ENCODE measurements at regions not wholly inside any gene's neighbourhood (a gene's known extent, or its start where the extent isn't known, plus 50 kb on each side); places are given as distances from the start of the nearest gene placed in this dataset.

DNA sequence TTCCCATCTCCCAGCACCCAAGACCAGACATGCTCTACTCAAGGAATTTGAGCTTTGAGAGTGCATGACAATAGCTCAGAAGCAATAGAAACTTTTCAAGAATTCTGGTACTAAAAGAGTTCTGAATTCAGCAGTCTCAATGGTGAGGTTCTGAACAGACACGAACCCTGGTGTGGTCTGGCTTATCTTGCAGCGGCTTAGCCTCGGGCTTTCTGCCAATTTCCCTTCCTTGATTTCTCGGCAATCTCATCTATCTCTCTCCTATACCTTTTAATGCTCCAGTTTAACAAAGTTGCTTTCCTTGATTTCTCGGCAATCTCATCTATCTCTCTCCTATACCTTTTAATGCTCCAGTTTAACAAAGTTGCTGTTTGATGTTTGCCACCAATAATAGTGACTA is 174.6 kb downstream of the SPRY2 start:
- no peak for ATAC-seq
- Mint-ChIP-seq H3K4me1 (peaks cover 5% of the 10 kb centered on the region), H3K27me3 (ENCODE audit: insufficient read depth, low read depth, poor library complexity) (no peaks in the 10 kb centered on the region), H3K9me3 (no peaks in the 10 kb centered on the region), H3K4me3 (no peak overlapping the region), H3K27ac (no peak overlapping the region), H3K36me3 (ENCODE audit: low read depth) (no peaks in the 10 kb centered on the region)
- Histone ChIP-seq H3K27ac (ENCODE audit: low read depth) (no peak overlapping the region), H3K27me3 (ENCODE audit: insufficient read depth) (no peaks in the 10 kb centered on the region), H3K4me1 (ENCODE audit: insufficient read depth) (no peaks in the 10 kb centered on the region), H3K9me2 (ENCODE audit: insufficient read depth) (peaks cover 12% of the 10 kb centered on the region), H3K36me3 (ENCODE audit: insufficient read depth) (no peaks in the 10 kb centered on the region), H3K4me2 (no peak overlapping the region), H4K20me1 (replicated peaks; ENCODE audit: insufficient read depth) (no peaks in the 10 kb centered on the region), H2AFZ (no peak overlapping the region), H3K4me3 (no peak overlapping the region), H3F3A (replicated peaks; ENCODE audit: low read depth) (no peaks in the 10 kb centered on the region), H3K79me2 (replicated peaks; ENCODE audit: insufficient read depth) (no peaks in the 10 kb centered on the region)
- TF ChIP-seq NANOG (IDR thresholded peaks at IDR 0.05; ENCODE audit: borderline replicate concordance): no peak
- TF ChIP-seq JUNB (IDR thresholded peaks at IDR 0.05; ENCODE audit: unreplicated experiment): no peak
- no peak for TF ChIP-seq ZNF331 (CRISPR knock-in tag; IDR thresholded peaks at IDR 0.05; ENCODE audit: low read depth)
- TF ChIP-seq, protein P1, sequence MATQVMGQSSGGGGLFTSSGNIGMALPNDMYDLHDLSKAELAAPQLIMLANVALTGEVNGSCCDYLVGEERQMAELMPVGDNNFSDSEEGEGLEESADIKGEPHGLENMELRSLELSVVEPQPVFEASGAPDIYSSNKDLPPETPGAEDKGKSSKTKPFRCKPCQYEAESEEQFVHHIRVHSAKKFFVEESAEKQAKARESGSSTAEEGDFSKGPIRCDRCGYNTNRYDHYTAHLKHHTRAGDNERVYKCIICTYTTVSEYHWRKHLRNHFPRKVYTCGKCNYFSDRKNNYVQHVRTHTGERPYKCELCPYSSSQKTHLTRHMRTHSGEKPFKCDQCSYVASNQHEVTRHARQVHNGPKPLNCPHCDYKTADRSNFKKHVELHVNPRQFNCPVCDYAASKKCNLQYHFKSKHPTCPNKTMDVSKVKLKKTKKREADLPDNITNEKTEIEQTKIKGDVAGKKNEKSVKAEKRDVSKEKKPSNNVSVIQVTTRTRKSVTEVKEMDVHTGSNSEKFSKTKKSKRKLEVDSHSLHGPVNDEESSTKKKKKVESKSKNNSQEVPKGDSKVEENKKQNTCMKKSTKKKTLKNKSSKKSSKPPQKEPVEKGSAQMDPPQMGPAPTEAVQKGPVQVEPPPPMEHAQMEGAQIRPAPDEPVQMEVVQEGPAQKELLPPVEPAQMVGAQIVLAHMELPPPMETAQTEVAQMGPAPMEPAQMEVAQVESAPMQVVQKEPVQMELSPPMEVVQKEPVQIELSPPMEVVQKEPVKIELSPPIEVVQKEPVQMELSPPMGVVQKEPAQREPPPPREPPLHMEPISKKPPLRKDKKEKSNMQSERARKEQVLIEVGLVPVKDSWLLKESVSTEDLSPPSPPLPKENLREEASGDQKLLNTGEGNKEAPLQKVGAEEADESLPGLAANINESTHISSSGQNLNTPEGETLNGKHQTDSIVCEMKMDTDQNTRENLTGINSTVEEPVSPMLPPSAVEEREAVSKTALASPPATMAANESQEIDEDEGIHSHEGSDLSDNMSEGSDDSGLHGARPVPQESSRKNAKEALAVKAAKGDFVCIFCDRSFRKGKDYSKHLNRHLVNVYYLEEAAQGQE (IDR thresholded peaks at IDR 0.05; ENCODE audit: unreplicated experiment): no peak
- TF ChIP-seq ZNF114 (CRISPR knock-in tag; IDR thresholded peaks at IDR 0.05): no peak
- no peak for DNase-seq (ENCODE audit: low spot score)

- no peak for ATAC-seq
- Mint-ChIP-seq H3K4me1 (peaks cover 5% of the 10 kb centered on the region), H3K36me3 (ENCODE audit: low read depth) (no peaks in the 10 kb centered on the region), H3K4me3 (no peak overlapping the region), H3K27ac (no peak overlapping the region), H3K9me3 (no peaks in the 10 kb centered on the region), H3K27me3 (ENCODE audit: insufficient read depth, low read depth, poor library complexity) (no peaks in the 10 kb centered on the region)
- Histone ChIP-seq H3K27ac (ENCODE audit: low read depth) (no peak overlapping the region), H3K36me3 (ENCODE audit: insufficient read depth) (no peaks in the 10 kb centered on the region), H3K9me2 (ENCODE audit: insufficient read depth) (peaks cover 12% of the 10 kb centered on the region), H2AFZ (no peak overlapping the region; the same call in 1 of the 2 replicates), H3K4me2 (no peak overlapping the region), H3K79me2 (replicated peaks; ENCODE audit: insufficient read depth) (no peaks in the 10 kb centered on the region), H3K4me3 (no peak overlapping the region), H3F3A (replicated peaks; ENCODE audit: low read depth) (no peaks in the 10 kb centered on the region), H3K27me3 (ENCODE audit: insufficient read depth) (no peaks in the 10 kb centered on the region), H3K4me1 (ENCODE audit: insufficient read depth) (no peaks in the 10 kb centered on the region), H4K20me1 (replicated peaks; ENCODE audit: insufficient read depth) (no peaks in the 10 kb centered on the region)
- no peak for DNase-seq (ENCODE audit: low spot score)
- TF ChIP-seq, protein P2, sequence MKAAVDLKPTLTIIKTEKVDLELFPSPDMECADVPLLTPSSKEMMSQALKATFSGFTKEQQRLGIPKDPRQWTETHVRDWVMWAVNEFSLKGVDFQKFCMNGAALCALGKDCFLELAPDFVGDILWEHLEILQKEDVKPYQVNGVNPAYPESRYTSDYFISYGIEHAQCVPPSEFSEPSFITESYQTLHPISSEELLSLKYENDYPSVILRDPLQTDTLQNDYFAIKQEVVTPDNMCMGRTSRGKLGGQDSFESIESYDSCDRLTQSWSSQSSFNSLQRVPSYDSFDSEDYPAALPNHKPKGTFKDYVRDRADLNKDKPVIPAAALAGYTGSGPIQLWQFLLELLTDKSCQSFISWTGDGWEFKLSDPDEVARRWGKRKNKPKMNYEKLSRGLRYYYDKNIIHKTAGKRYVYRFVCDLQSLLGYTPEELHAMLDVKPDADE (IDR thresholded peaks at IDR 0.05): no peak
- TF ChIP-seq ZNF114 (CRISPR knock-in tag; IDR thresholded peaks at IDR 0.05) (no peak), ZNF462 (CRISPR knock-in tag; IDR thresholded peaks at IDR 0.05) (no peak), EZH2phosphoT487 (IDR thresholded peaks at IDR 0.05; ENCODE audit: unreplicated experiment) (no peak), STAT1 (IDR thresholded peaks at IDR 0.05; ENCODE audit: unreplicated experiment) (no peak), NANOG (IDR thresholded peaks at IDR 0.05; ENCODE audit: borderline replicate concordance) (no peak), CREB1 (CRISPR knock-in tag; IDR thresholded peaks at IDR 0.05; ENCODE audit: low read depth) (no peak)
These were observed 176.5 kb downstream of the SPRY2 start for GRCh38 chr13:80164462-80164861.

Measured in GM23338 (cell line).